ENCODE measurements at regions not wholly inside any gene's neighbourhood (a gene's known extent, or its start where the extent isn't known, plus 50 kb on each side); places are given as distances from the start of the nearest gene placed in this dataset.

DNA sequence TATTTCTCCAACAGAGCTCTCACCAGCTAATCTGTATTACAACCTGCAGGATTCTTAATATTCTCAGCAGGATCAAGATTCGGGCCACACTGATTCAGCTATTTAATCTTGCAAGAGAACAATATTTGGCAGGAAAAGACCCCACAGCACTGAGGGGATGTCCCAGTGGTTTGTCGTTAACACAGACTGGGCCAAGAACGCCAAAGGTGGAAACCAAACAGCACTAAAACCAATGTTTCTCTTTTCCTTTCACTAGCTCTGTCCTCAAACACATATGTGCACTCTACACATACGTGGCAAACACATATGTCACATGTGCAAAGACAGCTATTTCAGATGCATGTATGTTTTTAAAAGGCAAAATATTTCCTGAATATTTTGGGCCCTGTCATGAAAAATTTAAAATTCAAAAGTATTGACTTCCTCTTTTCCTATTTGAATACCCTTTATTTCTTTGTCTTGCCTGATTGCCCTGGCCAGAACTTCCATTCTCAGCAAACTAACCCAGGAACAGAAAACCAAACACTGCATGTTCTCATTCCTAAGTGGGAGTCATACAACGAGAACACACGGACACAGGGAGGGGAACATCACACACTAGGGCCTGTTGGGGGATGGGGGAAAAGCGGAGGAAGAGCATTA is 51.7 kb upstream of the NEBL start:
- TF ChIP-seq POLR2AphosphoS5 (IDR thresholded peaks at IDR 0.05; ENCODE audit: low read depth, low read length) (no peak), POLR2A (IDR thresholded peaks at IDR 0.05; ENCODE audit: low read depth, low read length) (no peak), TAF1 (IDR thresholded peaks at IDR 0.05; ENCODE audit: borderline replicate concordance, low read depth, low read length) (no peak)
- FAIRE-seq (no peak), DNase-seq (ENCODE audit: insufficient read length) (no peak)
